Right atrium auricular region (tissue), 2 donors: ENCODE measurements at regions not wholly inside any gene's neighbourhood (a gene's known extent, or its start where the extent isn't known, plus 50 kb on each side); places are given as distances from the start of the nearest gene placed in this dataset.
"Not testable (repeated sequence)": the region's sequence is repeated elsewhere in the genome, so short reads cannot be mapped to it uniquely, and the experiment has no call there.

ENCODE experiments used
- DNase-seq: peaks from one replicate; pipeline ENCODE4 v3.0.0-alpha.2; 2019; ENCODE audit warnings: low spot score
- H3K27ac ChIP-seq, 2 donors: fragments of 200-600 bp; sonication (generic); 1 replicate in 1 of 2; 2 replicates in 1 of 2; pipeline ENCODE4 v1.5.1; 2016 to 2019
- H3K27me3 ChIP-seq, 2 donors: fragments of 200-600 bp; sonication (generic); one replicate each; pipeline versions ENCODE4 v1.5.1 to v1.6.0; 2017 to 2019
- H3K36me3 ChIP-seq: fragments of 200-600 bp; sonication (generic); one replicate; pipeline ENCODE4 v1.5.1; 2016
- H3K4me1 ChIP-seq, 2 donors: fragments of 200-600 bp; sonication (generic); one replicate each; pipeline versions ENCODE4 v1.5.1 to v1.6.0; 2017 to 2019
- H3K4me3 ChIP-seq, 2 donors: fragments of 200-600 bp; sonication (generic); 1 replicate in 1 of 2; 2 replicates in 1 of 2; pipeline ENCODE4 v1.5.1; 2017 to 2019; ENCODE audit warnings: mild to moderate bottlenecking in 1 of 2, moderate library complexity in 1 of 2
- H3K9me3 ChIP-seq, 2 donors: fragments of 200-600 bp; sonication (generic); one replicate each; pipeline ENCODE4 v1.5.1; 2019
- CTCF ChIP-seq, 2 donors: fragments of 200-600 bp; sonication (generic); IDR thresholded peaks; one replicate each; pipeline ENCODE4 v1.5.1; 2019; ENCODE audit warnings: antibody characterized with exemption in 2 of 2

- TF ChIP-seq CTCF (IDR thresholded peaks at IDR 0.05) = no peak
- DNase-seq = no peak
- Histone ChIP-seq H3K4me3 (no peak overlapping the region), H3K4me1 (peaks cover 0 to 7% of the 10 kb centered on the region in 2 donors), H3K36me3 (no peaks in the 10 kb centered on the region), H3K27ac (no peak overlapping the region), H3K9me3 (no peaks in the 10 kb centered on the region), H3K27me3 (peaks cover 9 to 34% of the 10 kb centered on the region in 2 donors)
Observed at GRCh38 chr6:28785962-28786679, 137.7 kb downstream of the TRIM27 start.

- peaks cover 0 to 7% of the 10 kb centered on the region in 2 donors for H3K4me1 ChIP-seq
- H3K27me3 ChIP-seq = peaks cover 2 to 34% of the 10 kb centered on the region in 2 donors
- no peaks in the 10 kb centered on the region for H3K36me3 ChIP-seq
- no peak overlapping the region for H3K27ac ChIP-seq
- no peak for TF ChIP-seq CTCF (IDR thresholded peaks at IDR 0.05)
- H3K9me3 ChIP-seq = peaks cover 0 to 9% of the 10 kb centered on the region in 2 donors
- peak; percentile 11 for DNase-seq
- peak overlapping the region in 1 of 2 donors; percentile 9 for H3K4me3 ChIP-seq
Observed at GRCh38 chr6:28789553-28790083, 134.2 kb downstream of the TRIM27 start.

- no peak for TF ChIP-seq CTCF (IDR thresholded peaks at IDR 0.05)
- Histone ChIP-seq H3K27ac (no peak overlapping the region), H3K4me1 (peaks cover 0 to 7% of the 10 kb centered on the region in 2 donors), H3K4me3 (no peak overlapping the region), H3K9me3 (peaks cover 0 to 9% of the 10 kb centered on the region in 2 donors), H3K36me3 (no peaks in the 10 kb centered on the region), H3K27me3 (peaks cover 2 to 23% of the 10 kb centered on the region in 2 donors)
- no peak for DNase-seq
Observed at GRCh38 chr6:28791002-28791383, 132.8 kb downstream of the TRIM27 start.

GRCh38 chr6:28794175-28795002, 129.4 kb downstream of the TRIM27 start:
- Histone ChIP-seq H3K4me1 (peaks cover 0 to 6% of the 10 kb centered on the region in 2 donors), H3K9me3 (peaks cover 0 to 9% of the 10 kb centered on the region in 2 donors), H3K36me3 (no peaks in the 10 kb centered on the region), H3K27ac (no peak overlapping the region), H3K4me3 (no peak overlapping the region), H3K27me3 (peaks cover 0 to 8% of the 10 kb centered on the region in 2 donors)
- no peak for DNase-seq
- TF ChIP-seq CTCF (IDR thresholded peaks at IDR 0.05) = no peak

GRCh38 chr6:28800647-28801046, 123.1 kb downstream of the TRIM27 start:
- not testable (repeated sequence) for H3K36me3 ChIP-seq, H3K27ac ChIP-seq, H3K9me3 ChIP-seq, H3K4me1 ChIP-seq, H3K4me3 ChIP-seq, DNase-seq, H3K27me3 ChIP-seq
